Activated CD4-positive, CD25-positive, alpha-beta regulatory T cell treated with anti-CD3 and anti-CD28 coated beads, Interleukin-2, amount 50 U/mL, for 24 hours (primary cell): ENCODE measurements at regions not wholly inside any gene's neighbourhood (a gene's known extent, or its start where the extent isn't known, plus 50 kb on each side); places are given as distances from the start of the nearest gene placed in this dataset.

Source experiments
- ATAC-seq, 2 donors: fragments of 150-1000 bp; cut with Tn5 transposase; one replicate each; pipeline ENCODE4 v1.10.0; 2021; ENCODE audit warnings: mild to moderate bottlenecking in 1 of 2, moderate library complexity in 1 of 2

DNA sequence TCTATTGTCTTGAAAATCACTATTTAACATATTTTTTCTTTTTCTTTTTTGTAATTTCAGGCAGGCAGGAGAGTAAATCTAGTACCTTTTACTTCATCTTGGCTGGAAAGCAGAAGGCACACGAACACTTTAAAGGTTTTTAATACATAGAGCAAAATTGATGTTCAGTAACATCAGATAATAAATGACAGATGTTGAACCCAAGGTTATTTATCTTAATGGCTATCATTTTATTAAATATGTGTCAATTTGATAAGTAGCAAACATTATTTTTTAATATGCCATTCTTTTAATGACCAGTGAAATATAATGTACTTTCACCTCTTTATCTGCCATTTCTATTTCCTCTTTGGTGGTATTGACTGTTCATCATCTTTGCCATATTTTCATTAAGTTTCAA lies 381.2 kb downstream of the ARHGEF28 start:
- no peak for ATAC-seq

GRCh38 chr5:73999297-73999696 lies 373.3 kb downstream of the ARHGEF28 start:
- ATAC-seq, result no peak

DNA sequence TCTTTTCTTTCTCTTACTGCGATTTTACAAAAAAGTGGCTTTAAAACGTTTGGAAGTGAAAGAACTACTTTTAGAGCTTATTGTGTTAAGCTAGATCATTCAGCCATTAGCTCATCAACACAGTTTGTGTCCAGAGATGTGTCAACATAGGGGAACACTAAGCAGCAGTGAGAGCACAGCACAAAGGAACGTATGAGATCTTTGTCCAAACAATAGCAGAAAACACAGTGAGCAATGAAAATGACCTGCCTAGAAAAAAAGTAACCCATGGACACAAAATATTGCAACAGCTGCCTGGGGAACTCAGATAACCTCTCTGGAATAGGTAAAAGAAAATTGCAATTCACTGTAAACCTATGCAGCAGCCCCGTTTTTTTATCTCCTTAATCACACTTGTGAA lies 372.5 kb downstream of the ARHGEF28 start:
- ATAC-seq, result no peak

DNA sequence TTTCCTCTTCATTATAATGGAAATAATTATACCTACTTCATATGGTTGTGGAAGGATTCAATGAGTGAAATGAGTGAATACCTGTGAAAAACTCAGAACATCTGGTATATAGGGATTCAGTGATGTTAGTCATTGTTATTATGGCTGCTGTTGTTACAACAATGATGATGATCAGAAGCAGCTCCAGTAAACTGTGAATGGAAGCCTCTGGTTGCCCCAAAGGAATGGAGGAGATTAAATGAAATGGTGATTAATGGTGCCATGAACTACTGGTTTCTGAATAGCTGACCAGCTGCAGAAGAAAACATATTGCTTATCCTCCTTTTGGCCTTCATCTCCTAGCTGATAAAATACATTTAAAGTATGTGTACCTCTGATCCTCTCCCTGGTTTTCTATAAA lies 372.0 kb downstream of the ARHGEF28 start:
- no peak for ATAC-seq

DNA sequence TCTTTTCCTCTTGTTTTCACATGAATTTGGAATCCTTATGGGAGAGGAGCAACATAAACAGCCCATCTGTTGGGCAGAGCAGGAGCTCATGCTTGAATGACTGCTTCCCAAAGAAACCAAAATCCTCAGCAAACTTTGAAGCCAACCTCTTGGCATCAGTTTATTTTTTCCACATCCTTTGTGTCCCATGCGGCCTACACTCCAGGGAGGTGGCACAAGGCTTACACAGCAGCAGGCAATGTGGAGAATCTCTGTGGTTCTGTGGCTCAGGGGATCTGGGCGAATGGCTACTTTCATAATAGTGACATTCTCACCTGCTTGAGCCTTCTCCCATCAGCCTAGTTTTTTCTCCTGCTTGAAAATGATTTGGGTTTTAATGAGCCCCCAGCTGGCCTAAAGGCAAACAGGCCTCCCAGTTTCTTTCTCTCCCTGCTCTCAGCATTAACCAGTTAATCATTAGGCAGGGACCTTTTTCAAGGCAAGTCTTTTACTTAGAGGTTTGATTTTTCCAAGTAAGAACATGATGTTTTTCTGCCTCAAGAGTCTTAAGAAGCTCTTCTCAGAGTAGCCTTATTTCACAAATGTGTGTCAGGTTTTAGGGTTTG lies 370.3 kb downstream of the ARHGEF28 start:
- ATAC-seq, result no peak

DNA sequence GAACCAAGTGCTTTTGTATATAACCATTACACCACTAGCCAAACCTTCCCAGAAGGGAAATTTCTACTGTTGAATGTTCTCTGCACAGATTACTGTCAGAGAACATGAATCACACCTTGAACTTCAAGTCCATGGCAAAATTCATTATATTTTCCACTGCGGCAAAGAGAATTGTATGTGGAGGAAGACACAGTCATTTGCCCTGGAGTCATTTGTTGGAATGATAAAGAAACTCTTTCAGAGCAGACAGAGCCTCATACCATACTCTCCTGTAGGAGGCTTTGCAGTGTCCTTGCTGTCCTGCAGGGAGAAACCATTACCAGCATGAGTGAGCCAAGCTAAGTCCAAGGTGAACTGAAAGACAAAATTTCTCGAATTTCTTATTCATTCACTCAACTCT lies 369.0 kb downstream of the ARHGEF28 start:
- no peak for ATAC-seq
